GM11168 (cell line): ENCODE measurements at regions not wholly inside any gene's neighbourhood (a gene's known extent, or its start where the extent isn't known, plus 50 kb on each side); places are given as distances from the start of the nearest gene placed in this dataset.
"Not testable (repeated sequence)": the region's sequence is repeated elsewhere in the genome, so short reads cannot be mapped to it uniquely, and the experiment has no call there.

Source experiments
- in situ Hi-C: fragments of 300-500 bp; cut with MboI; formaldehyde crosslinking; loops from one replicate; pipeline ENCODE4 v1.12.0; 2022; ENCODE audit warnings: low sequenced_read_pairs; ENCODE audit not compliant: unreplicated experiment

GRCh38 chr4:134548052-134548628 is 346.6 kb upstream of the PABPC4L start:
- in situ Hi-C loops = no loop called here

GRCh38 chr4:134546279-134546678 is 344.7 kb upstream of the PABPC4L start:
- in situ Hi-C loops = no loop called here

GRCh38 chr4:134544303-134544770 is 342.7 kb upstream of the PABPC4L start:
- in situ Hi-C loops = no loop called here

- in situ Hi-C loops = no loop called here
Measured at GRCh38 chr4:134540588-134540987, 339.0 kb upstream of the PABPC4L start.

DNA sequence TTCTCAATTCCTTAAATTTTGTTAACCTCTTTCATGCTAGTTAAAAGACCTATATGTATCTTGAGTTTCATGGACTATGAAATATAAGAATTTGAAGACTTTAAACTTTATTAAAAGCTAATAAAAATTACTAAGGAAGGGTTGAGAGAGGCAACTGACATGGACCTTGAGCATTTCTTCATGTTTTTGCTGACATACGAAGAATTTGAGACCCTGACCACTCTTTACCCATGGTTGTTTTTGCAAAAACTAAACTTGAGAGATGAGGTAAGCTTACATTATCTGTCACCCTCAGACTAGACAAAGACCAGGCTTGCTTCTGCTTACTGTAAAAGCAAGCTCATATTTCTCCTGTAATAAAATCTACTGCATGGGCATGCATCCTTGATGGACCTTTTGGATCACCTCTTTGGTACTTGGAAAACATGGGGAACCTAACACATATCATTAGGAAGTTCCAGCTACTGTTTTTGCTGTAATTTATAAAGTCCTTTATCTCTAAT is 338.2 kb upstream of the PABPC4L start:
- in situ Hi-C loops = no loop called here

DNA sequence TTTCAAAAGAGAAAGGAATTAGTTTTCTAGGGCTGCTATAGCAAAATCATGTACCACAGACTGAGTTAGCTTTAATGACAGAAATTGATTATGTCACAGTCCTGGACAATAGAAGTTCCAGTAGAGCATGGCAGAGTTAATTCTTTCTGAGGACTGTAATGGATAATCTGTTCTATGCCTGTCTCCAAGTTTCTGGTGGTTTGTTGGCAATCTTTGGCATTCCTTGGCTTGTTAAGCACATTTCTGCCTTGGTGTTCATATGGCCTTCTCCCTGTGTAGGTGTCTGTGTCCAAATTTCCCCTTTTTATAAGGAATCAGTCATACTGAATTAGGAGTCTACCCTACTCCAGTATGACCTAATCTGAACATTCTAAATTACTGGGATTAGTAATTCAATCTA is 336.1 kb upstream of the PABPC4L start:
- in situ Hi-C loops = no loop called here

DNA sequence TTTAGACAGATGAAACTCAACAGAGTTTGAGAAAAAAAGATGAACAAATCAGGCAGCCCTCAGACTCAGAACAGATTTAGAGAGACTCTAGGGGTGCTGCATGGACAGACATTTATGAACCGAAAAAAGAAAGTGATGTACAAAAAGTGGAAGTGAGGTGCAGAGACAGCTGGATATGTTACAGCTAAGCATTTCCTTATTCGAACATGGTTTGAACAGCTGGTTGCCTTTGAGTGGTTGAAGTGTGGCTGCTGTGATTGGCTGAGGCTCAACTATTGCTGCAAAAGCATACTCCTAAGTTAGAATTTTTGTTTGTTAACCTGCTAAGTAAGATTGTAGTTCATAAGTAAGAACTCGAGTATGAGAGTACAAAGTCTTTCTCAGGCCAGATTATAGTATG is 331.5 kb upstream of the PABPC4L start:
- in situ Hi-C loops = no loop called here

GRCh38 chr4:134531013-134531412 is 329.4 kb upstream of the PABPC4L start:
- in situ Hi-C loops = no loop called here

- in situ Hi-C loops = no loop called here
Measured at GRCh38 chr4:134529629-134530028, 328.0 kb upstream of the PABPC4L start.

GRCh38 chr4:134518574-134519217 is 317.1 kb upstream of the PABPC4L start:
- in situ Hi-C loops = no loop called here

DNA sequence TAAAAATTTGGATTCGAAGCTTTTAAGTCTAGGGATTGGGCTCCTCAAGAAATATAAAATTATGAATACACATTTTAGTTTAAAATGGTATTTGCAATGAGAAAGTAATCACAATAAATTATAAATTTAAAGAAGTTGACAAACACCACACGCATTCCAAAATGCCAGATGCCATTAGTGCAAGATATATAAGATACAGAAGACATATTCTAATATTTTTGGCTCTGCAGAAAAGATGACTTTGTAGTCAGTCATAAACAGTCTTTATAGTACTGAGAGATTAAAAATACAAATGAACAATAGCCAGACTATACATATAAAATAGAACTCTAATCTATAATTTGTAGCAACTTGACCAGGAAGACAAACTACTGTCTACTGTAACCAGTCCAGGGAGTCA is 309.0 kb upstream of the PABPC4L start:
- in situ Hi-C loops = no loop called here

DNA sequence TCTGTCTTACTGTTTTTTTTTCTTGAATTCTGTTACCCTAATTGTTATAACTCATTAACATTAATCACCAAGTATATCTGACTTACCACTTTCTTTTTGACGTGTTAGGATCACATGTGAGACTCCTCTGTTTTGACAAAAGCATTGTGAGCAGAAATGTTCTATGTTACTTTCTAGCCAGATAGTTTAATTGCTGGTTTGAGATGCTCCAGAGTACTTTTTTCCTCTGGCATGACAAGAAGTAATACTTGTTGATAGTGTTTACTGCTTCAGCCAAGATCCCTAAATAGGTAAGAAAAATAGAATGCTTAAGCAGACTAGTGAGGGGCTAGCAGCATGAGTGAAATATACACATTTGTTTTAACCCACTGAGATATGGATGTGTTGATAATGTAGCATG is 303.9 kb upstream of the PABPC4L start:
- in situ Hi-C loops = no loop called here

DNA sequence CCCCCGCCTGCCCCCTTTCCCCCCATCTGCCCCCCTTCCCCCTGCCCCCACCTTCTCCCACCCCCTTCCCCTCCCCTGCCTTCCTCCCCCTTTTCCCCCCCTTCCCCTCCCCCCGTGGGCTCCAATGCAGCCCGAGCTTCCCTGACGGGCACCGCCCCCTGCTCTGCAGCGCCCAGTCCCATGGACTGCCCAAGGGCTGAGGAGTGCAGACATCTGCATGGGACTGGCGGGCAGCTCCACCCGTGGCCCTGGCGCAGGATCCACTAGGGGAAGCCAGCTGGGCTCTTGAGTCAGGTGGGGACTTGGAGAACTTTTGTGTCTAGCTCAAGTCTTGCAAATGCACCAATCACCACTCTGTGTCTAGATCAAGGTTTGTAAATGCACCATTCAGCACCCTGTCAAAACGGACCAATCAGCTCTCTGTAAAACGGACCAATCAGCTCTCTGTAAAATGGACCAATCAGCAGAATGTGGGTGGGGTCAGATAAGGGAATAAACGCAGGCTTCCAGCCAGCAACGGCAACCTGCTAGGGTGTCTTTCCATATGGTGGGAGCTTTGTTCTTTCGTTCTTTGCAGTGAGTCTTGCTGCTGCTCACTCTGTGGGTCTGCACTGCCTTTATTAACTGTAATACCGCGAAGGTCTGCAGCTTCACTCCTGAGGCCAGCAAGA is 300.5 kb upstream of the PABPC4L start:
- in situ Hi-C loops = no loop called here

DNA sequence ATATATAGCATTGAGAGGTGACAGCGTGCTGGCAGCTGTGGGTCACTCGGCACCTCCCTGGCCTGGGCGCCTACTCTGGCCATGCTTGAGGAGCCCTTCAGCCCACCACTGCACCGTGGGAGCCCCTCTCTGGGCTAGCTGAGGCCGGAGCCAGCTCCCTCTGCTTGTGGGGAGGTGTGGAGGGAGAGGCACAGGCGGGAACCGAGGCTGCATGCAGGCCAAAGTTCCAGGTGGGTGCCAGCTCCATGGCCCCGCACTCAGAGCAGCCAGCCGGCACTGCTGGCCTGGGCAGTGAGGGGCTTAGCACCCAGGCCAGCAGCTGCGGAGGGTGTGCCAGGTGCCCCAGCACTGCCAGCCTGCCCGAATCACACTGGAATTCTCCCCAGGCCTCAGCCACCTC is 299.9 kb upstream of the PABPC4L start:
- in situ Hi-C loops = not testable (repeated sequence)

DNA sequence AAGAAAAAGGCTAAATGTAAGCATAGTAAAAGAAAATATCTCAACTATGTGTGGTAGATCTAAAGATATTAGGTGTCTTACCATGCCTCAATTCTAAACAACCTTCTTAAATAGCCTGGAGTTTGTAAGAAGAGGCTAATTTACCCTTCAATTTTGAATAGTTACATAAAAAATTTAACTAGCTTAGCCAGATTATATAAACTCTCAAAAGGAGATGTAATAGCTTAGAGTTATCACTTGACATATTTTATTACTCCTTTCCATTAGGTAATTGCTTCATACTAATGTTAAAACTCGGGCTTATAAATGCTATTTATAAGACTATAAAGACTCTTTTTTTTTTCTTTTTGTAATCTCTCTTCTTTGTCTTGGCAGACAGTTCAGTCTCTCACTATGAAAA is 297.5 kb upstream of the PABPC4L start:
- in situ Hi-C loops = no loop called here

DNA sequence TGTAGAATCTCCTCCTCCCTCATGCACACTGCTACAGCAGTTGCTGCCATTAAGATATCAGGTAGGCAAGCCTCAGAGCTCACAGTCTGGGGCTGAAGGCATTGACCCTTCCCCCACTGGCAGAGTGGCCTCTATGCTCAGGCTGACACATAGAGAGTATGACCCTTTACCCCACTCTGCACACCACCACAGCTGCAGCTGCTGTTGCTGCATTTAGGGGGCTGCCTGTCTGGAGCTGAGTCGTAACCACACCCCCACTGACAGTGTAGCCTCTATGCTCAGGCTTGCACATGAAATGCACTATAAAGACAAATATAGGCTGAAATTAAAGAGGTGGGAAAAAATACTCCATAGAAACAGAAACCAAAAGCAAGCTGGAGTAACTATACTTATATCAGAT is 289.3 kb upstream of the PABPC4L start:
- in situ Hi-C loops = no loop called here

GRCh38 chr4:134483514-134483913 is 281.9 kb upstream of the PABPC4L start:
- in situ Hi-C loops = not testable (repeated sequence)

- in situ Hi-C loops = no loop called here
Measured at GRCh38 chr4:134471569-134471968, 270.0 kb upstream of the PABPC4L start.

DNA sequence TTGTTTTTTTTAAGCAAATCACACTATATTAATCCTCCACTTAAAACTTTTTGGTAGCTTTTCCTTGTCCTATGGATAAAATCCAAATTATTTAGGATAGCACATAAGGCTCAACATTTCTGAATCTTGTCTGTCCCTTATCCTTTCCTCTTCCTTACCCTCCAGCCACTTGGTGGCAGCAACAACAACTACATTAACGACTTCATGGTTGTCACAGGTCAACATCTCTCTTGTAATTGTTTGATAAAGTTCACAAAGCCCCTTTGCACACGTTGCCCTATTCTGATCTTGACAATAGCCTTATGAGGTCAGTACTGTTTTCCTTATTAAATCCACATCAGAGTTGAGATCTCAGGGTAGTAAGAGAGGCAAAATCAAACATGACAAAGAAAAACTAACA is 269.0 kb upstream of the PABPC4L start:
- in situ Hi-C loops = no loop called here

- in situ Hi-C loops = no loop called here
Measured at GRCh38 chr4:134465417-134465816, 263.8 kb upstream of the PABPC4L start.

DNA sequence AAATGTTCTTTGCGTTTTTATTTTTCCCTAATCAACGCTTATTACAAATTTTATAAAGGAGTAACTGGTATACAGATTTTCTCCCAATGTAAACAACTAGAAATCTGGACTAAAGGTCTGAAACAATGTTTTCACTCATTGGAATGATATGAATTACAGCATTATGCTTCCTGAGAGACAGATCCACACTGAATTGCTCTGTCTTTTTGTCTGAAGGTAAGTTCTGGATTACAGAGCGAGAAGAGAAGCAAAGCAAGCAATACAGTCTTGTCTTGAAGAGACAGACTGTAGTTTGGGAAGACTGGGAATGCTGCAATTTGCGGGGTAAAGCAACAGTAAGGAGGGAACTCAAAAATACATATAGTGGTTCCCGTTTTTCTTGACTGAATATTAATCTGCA is 262.2 kb upstream of the PABPC4L start:
- in situ Hi-C loops = no loop called here

DNA sequence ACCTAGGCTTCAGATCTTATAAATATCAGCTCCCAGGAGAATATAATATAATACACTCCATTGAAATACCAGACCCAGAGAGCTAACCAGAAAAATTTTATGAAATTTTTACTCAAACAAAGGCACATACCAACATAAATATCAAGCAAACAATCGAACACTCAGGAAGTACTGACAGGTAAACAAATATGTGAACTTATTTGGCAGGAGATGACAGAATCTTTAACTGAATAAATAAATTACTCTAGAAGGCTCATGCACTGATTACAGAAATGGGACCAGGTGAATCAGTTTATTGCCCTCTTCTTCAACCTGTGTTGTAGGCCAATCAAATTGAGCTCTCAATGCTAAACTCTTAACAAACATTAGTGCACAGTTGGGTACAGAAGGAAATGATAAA is 225.2 kb upstream of the PABPC4L start:
- in situ Hi-C loops = no loop called here
